Bronchial epithelial cell (primary cell): ENCODE measurements at regions not wholly inside any gene's neighbourhood (a gene's known extent, or its start where the extent isn't known, plus 50 kb on each side); places are given as distances from the start of the nearest gene placed in this dataset.
A peak's percentile ranks its signal among the peaks of the same experiment; 100 is the strongest.

Experiments used
- DNase-seq: peaks from one replicate; pipeline ENCODE4 v3.0.0-alpha.2; 2010; ENCODE audit warnings: low read depth
- FAIRE-seq: peaks from 2 replicates; lab custom pipeline; 2011; peaks lifted over from hg19 to GRCh38; lab: Jason Lieb, UNC
- H3K27me3 ChIP-seq: 2 replicates; pipeline ENCODE4 v1.5.1; 2011; ENCODE audit warnings: low read length; ENCODE audit not compliant: control insufficient read depth, insufficient read depth
- H3K36me3 ChIP-seq: 2 replicates; pipeline ENCODE4 v1.5.1; 2011; ENCODE audit warnings: low read length; ENCODE audit not compliant: control insufficient read depth, insufficient read depth
- H3K4me3 ChIP-seq: 2 replicates; pipeline ENCODE4 v1.5.1; 2011; ENCODE audit warnings: mild to moderate bottlenecking, low read depth, low read length, control low read depth
- TF ChIP-seq, protein P1 (sequence below): IDR thresholded peaks from 2 replicates; pipeline ENCODE4 v1.5.1; 2011; ENCODE audit warnings: mild to moderate bottlenecking, moderate library complexity, low read length, control low read depth, inconsistent platforms; ENCODE audit not compliant: insufficient read depth, severe bottlenecking

DNA sequence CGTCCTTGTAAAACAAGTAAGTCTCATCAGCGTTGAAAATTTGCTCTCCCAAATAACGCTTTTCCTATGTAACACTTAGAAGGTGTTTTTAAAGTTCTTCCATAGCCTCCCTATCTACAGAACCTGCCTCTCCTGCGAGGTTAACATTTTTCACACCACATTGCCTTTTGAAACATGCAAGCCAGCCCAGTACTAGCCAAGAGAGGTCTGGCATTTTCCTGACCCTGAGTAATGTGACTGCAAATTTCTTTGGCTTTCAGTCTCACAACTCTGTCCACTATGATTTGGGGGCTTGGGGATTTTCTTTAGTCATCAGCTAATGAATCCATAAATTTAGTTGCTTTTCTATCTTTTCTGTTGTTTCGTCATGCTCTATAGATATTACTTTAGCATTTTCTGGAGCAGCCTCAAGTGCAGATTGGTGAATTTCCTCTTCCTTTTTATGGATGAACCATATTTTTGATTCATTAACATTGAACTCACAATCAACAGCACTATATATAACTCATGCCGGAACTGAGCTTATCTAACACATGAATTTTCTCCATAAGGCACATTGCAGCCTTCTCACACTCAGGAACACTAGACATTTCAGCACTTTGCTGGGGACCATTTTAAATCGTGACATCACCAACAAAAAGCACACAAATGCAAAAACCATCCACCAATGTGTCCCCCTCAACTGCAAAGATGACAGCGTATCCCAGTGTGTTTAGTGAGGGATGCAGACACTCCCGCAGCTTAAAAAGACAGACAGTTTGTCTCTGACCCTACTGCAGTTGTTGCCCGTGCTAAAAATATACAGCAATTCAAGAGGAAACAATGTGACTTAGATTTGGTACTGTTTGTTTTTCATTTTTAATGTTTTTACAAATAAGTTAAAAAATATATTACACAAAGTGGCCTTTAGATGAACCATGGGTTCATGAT is 77.2 kb upstream of the SPATA31C2 start:
- H3K27me3 ChIP-seq: no peaks in the 10 kb centered on the region
- H3K4me3 ChIP-seq: no peak overlapping the region
- FAIRE-seq: no peak
- TF ChIP-seq, protein P1, sequence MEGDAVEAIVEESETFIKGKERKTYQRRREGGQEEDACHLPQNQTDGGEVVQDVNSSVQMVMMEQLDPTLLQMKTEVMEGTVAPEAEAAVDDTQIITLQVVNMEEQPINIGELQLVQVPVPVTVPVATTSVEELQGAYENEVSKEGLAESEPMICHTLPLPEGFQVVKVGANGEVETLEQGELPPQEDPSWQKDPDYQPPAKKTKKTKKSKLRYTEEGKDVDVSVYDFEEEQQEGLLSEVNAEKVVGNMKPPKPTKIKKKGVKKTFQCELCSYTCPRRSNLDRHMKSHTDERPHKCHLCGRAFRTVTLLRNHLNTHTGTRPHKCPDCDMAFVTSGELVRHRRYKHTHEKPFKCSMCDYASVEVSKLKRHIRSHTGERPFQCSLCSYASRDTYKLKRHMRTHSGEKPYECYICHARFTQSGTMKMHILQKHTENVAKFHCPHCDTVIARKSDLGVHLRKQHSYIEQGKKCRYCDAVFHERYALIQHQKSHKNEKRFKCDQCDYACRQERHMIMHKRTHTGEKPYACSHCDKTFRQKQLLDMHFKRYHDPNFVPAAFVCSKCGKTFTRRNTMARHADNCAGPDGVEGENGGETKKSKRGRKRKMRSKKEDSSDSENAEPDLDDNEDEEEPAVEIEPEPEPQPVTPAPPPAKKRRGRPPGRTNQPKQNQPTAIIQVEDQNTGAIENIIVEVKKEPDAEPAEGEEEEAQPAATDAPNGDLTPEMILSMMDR: no peak
- H3K36me3 ChIP-seq: no peaks in the 10 kb centered on the region
- DNase-seq: no peak

DNA sequence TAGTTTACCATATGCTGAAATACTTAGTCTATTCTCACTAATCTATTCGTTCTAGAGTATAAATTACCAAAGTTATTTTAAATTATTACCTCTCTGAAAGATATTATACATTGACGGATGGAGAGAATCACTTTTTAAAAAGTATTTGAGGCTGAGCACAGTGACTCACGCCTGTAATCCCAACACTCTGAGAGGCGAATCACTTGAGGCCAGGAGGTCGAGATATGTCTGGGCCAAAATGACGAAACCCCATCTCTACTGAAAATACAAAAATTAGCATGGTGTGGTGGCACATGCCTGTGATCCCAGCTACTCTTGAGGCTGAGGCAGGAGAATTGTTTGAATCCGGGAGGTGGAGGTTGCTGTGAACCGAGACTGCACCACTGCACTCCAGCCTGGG is 64.0 kb upstream of the SPATA31C2 start:
- Histone ChIP-seq H3K4me3 (no peak overlapping the region), H3K27me3 (no peaks in the 10 kb centered on the region), H3K36me3 (no peaks in the 10 kb centered on the region)
- DNase-seq: peak; percentile 18
- FAIRE-seq: no peak
- TF ChIP-seq, protein P1: no peak

DNA sequence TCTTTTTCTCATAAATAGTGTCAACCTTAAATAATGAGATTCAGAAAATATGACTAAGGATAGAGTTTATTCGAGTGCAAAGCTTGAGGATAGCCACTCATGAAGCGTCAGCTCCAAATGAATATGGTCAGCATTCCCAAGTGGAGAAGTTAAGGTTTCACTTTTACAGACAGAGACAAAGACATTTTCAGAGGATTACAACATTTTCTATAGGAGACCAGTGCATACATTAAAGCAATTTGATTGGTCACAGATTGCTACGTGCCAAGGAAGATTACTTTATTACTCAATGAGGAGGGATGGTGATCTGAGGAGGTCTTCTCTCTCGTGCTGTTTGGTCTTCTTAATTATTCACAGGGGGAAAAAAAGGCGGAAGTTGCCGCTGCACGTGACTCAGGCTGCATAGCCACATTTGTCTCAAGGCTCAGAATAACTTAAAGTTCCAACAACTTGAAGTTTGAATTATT is 60.1 kb upstream of the SPATA31C2 start:
- H3K4me3 ChIP-seq: no peak overlapping the region
- FAIRE-seq (no peak), DNase-seq (peak; percentile 35)
- H3K27me3 ChIP-seq: no peaks in the 10 kb centered on the region
- TF ChIP-seq, protein P1: no peak
- H3K36me3 ChIP-seq: no peaks in the 10 kb centered on the region

DNA sequence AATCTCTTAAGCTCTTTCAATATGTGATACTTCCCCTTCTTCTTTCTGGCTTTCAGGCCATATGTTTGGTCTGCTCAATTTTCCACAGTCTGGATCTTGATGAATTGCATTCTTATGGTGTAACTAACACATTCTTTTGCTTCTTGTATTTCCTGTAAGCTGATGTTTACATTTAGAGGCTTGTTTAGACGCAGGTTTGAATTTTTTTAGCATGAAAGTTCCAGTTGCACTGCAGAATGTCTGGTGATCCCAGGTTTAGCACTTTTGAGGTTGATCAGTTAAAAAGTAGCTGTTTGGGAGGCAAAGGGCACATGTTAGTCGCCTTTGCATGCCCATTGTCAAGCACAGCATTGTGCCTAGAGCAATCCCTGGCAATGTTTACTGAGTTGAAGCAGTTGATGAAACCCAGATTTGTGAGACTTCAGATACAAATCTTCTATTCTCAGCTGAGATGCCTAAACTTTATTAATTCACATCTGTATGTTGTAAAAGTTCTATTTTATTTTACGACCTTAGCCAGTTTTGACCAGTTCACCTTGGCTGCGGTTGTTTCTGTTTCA is 59.6 kb upstream of the SPATA31C2 start:
- FAIRE-seq (no peak), DNase-seq (peak; percentile 93)
- no peaks in the 10 kb centered on the region for H3K27me3 ChIP-seq
- H3K4me3 ChIP-seq: no peak overlapping the region
- TF ChIP-seq, protein P1: no peak
- H3K36me3 ChIP-seq: no peaks in the 10 kb centered on the region

DNA sequence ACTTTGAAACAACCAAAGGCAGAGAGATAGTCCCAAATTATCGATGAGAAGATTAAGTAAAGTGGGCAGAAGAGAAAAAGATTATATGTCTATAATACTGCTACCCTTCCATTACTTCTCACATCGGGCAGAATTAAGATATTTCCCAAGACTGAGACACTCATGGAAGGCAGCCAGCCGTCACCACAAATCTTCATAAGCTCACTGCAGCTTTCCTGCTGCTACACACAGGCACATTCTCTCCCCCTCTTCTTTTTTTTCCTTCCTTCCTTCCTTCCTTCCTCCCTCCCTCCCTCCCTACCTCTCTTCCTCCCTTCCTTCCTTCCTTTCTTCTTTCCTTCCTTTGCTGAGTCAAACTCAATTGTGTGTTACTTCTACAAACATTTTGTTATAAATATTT is 58.7 kb upstream of the SPATA31C2 start:
- H3K4me3 ChIP-seq: no peak overlapping the region
- no peaks in the 10 kb centered on the region for H3K36me3 ChIP-seq
- FAIRE-seq (no peak), DNase-seq (peak; percentile 50)
- H3K27me3 ChIP-seq: no peaks in the 10 kb centered on the region
- TF ChIP-seq, protein P1: no peak
